Stimulated activated naive CD8-positive, alpha-beta T cell treated with anti-CD3 and anti-CD28 coated beads, Interleukin-15, amount 100 ng/mL, for 72 hours (primary cell): ENCODE measurements at regions not wholly inside any gene's neighbourhood (a gene's known extent, or its start where the extent isn't known, plus 50 kb on each side); places are given as distances from the start of the nearest gene placed in this dataset.
A peak's percentile ranks its signal among the peaks of the same experiment; 100 is the strongest.

Experiments used
- ATAC-seq: fragments of 150-1000 bp; cut with Tn5 transposase; 2 replicates; pipeline ENCODE4 v1.10.0; 2021; ENCODE audit warnings: mild to moderate bottlenecking, moderate library complexity
- DNase-seq, 2 donors: peaks; one replicate each; pipeline ENCODE4 v3.0.0; 2021 to 2022
- H3K27ac Mint-ChIP-seq, 2 donors: one replicate each; pipeline ENCODE4 v1.8.0; 2022; ENCODE audit warnings: mild to moderate bottlenecking in 2 of 2, mixed read lengths in 2 of 2, moderate library complexity in 2 of 2
- H3K27me3 Mint-ChIP-seq: one replicate; pipeline ENCODE4 v1.8.0; 2022; ENCODE audit warnings: mixed read lengths
- H3K4me1 Mint-ChIP-seq: one replicate; pipeline ENCODE4 v1.8.0; 2022; ENCODE audit warnings: mild to moderate bottlenecking, mixed read lengths
- H3K4me3 Mint-ChIP-seq, 2 donors: one replicate each; pipeline ENCODE4 v1.8.0; 2022; ENCODE audit warnings: mild to moderate bottlenecking in 2 of 2, mixed read lengths in 2 of 2, moderate library complexity in 1 of 2
- H3K9me3 Mint-ChIP-seq, 2 donors: one replicate each; pipeline ENCODE4 v1.8.0; 2022; ENCODE audit warnings: mixed read lengths in 2 of 2

- no peak overlapping the region for H3K27ac Mint-ChIP-seq
- DNase-seq: no peak
- ATAC-seq: no peak
Measured at GRCh38 chr2:120433816-120434290, 87.9 kb downstream of the INHBB start.

GRCh38 chr2:120434492-120435308 is 88.8 kb downstream of the INHBB start:
- Mint-ChIP-seq H3K27ac (no peak overlapping the region), H3K4me1 (no peaks in the 10 kb centered on the region), H3K9me3 (no peaks in the 10 kb centered on the region), H3K27me3 (peaks cover 27% of the 10 kb centered on the region), H3K4me3 (no peak overlapping the region)
- DNase-seq (no peak), ATAC-seq (no peak)

More at GRCh38 chr2:120433816-120434290, 87.9 kb downstream of the INHBB start:
- no peaks in the 10 kb centered on the region for H3K4me1 Mint-ChIP-seq
- H3K4me3 Mint-ChIP-seq: no peak overlapping the region
- peaks cover 23% of the 10 kb centered on the region for H3K27me3 Mint-ChIP-seq
- no peaks in the 10 kb centered on the region for H3K9me3 Mint-ChIP-seq

- no peak for ATAC-seq
- Mint-ChIP-seq H3K4me3 (no peak overlapping the region), H3K9me3 (no peaks in the 10 kb centered on the region), H3K4me1 (no peaks in the 10 kb centered on the region), H3K27me3 (peaks cover 26% of the 10 kb centered on the region), H3K27ac (no peak overlapping the region)
- no peak for DNase-seq
Measured at GRCh38 chr2:120435671-120436459, 89.9 kb downstream of the INHBB start.

GRCh38 chr2:120436460-120436739 is 90.5 kb downstream of the INHBB start:
- no peak for ATAC-seq
- H3K9me3 Mint-ChIP-seq: no peaks in the 10 kb centered on the region

GRCh38 chr2:120436885-120437603 is 91.1 kb downstream of the INHBB start:
- Mint-ChIP-seq H3K9me3 (no peaks in the 10 kb centered on the region), H3K27ac (no peak overlapping the region), H3K4me1 (peaks cover 10% of the 10 kb centered on the region), H3K4me3 (no peak overlapping the region), H3K27me3 (peaks cover 33% of the 10 kb centered on the region)
- peak; percentile 48 for ATAC-seq
- peak in 1 of 2 donors; percentile 22 for DNase-seq

More at GRCh38 chr2:120436460-120436739, 90.5 kb downstream of the INHBB start:
- Mint-ChIP-seq H3K4me1 (peaks cover 4% of the 10 kb centered on the region), H3K27ac (no peak overlapping the region), H3K27me3 (peaks cover 26% of the 10 kb centered on the region), H3K4me3 (no peak overlapping the region)
- DNase-seq: no peak

GRCh38 chr2:120437604-120438000 is 91.7 kb downstream of the INHBB start:
- DNase-seq: no peak
- no peak overlapping the region for H3K27ac Mint-ChIP-seq
- ATAC-seq: no peak
- no peaks in the 10 kb centered on the region for H3K9me3 Mint-ChIP-seq
- H3K4me1 Mint-ChIP-seq: peaks cover 16% of the 10 kb centered on the region
- no peak overlapping the region for H3K4me3 Mint-ChIP-seq
- peaks cover 38% of the 10 kb centered on the region for H3K27me3 Mint-ChIP-seq

- Mint-ChIP-seq H3K27ac (no peak overlapping the region), H3K4me1 (peaks cover 20% of the 10 kb centered on the region), H3K9me3 (no peaks in the 10 kb centered on the region), H3K27me3 (peaks cover 47% of the 10 kb centered on the region), H3K4me3 (no peak overlapping the region)
- ATAC-seq (no peak), DNase-seq (no peak)
Measured at GRCh38 chr2:120438301-120439066, 92.5 kb downstream of the INHBB start.

- peaks cover 20% of the 10 kb centered on the region for H3K4me1 Mint-ChIP-seq
- H3K4me3 Mint-ChIP-seq: no peak overlapping the region
- H3K27ac Mint-ChIP-seq: no peak overlapping the region
- peaks cover 52% of the 10 kb centered on the region for H3K27me3 Mint-ChIP-seq
- ATAC-seq: no peak
- H3K9me3 Mint-ChIP-seq: no peaks in the 10 kb centered on the region
- DNase-seq: no peak
Measured at GRCh38 chr2:120439067-120439368, 93.1 kb downstream of the INHBB start.

- Mint-ChIP-seq H3K4me3 (no peak overlapping the region), H3K27ac (no peak overlapping the region), H3K27me3 (peaks cover 60% of the 10 kb centered on the region), H3K9me3 (no peaks in the 10 kb centered on the region), H3K4me1 (peaks cover 20% of the 10 kb centered on the region)
- ATAC-seq (no peak), DNase-seq (no peak)
Measured at GRCh38 chr2:120439637-120440384, 93.9 kb downstream of the INHBB start.

GRCh38 chr2:120440521-120441350 is 94.8 kb downstream of the INHBB start:
- DNase-seq: no peak
- H3K9me3 Mint-ChIP-seq: no peaks in the 10 kb centered on the region
- H3K27ac Mint-ChIP-seq: no peak overlapping the region
- H3K27me3 Mint-ChIP-seq: peaks cover 62% of the 10 kb centered on the region
- H3K4me3 Mint-ChIP-seq: no peak overlapping the region
- peaks cover 20% of the 10 kb centered on the region for H3K4me1 Mint-ChIP-seq
- no peak for ATAC-seq

GRCh38 chr2:120441351-120441700 is 95.4 kb downstream of the INHBB start:
- no peak for ATAC-seq
- DNase-seq: no peak
- peaks cover 20% of the 10 kb centered on the region for H3K4me1 Mint-ChIP-seq
- no peak overlapping the region for H3K27ac Mint-ChIP-seq
- H3K4me3 Mint-ChIP-seq: no peak overlapping the region
- no peaks in the 10 kb centered on the region for H3K9me3 Mint-ChIP-seq
- H3K27me3 Mint-ChIP-seq: peaks cover 66% of the 10 kb centered on the region

- ATAC-seq: no peak
Measured at GRCh38 chr2:120441744-120442471, 96.0 kb downstream of the INHBB start.

GRCh38 chr2:120442541-120442922 is 96.6 kb downstream of the INHBB start:
- Mint-ChIP-seq H3K4me3 (peak overlapping the region; percentile 69 to 75), H3K27ac (peak overlapping the region in 1 of 2 donors; percentile 42), H3K9me3 (no peaks in the 10 kb centered on the region), H3K27me3 (peaks cover 69% of the 10 kb centered on the region), H3K4me1 (peaks cover 20% of the 10 kb centered on the region)
- DNase-seq: no peak
- peak; percentile 24 for ATAC-seq

More at GRCh38 chr2:120441744-120442471, 96.0 kb downstream of the INHBB start:
- Mint-ChIP-seq H3K9me3 (no peaks in the 10 kb centered on the region), H3K27me3 (peaks cover 69% of the 10 kb centered on the region), H3K4me1 (peaks cover 20% of the 10 kb centered on the region), H3K27ac (peak overlapping the region in 1 of 2 donors; percentile 42), H3K4me3 (peak overlapping the region; percentile 69 to 75)
- no peak for DNase-seq
